AG08396 (cell line): ENCODE measurements at regions not wholly inside any gene's neighbourhood (a gene's known extent, or its start where the extent isn't known, plus 50 kb on each side); places are given as distances from the start of the nearest gene placed in this dataset.

Experiments
- DNase-seq: peaks from one replicate; pipeline ENCODE4 v3.0.0; 2012; ENCODE audit warnings: low spot score, mixed read lengths

DNA sequence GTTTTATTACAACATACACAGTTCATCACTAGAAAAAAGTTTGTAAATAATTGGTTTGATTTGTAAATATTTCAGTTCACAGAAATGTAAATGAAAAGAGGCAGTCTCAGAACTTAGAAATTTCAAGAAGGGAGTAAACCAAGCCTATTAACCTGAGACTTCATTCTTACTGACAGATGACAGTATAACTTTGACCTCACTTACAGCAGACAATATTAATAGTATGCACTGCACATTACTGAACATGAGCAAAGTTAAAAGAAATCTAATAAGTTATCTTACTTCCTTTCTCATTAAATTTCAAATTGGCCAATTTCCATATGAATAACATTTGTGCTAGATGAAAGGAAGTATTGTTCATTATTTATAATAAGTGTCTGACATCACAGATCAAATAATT is 235.8 kb downstream of the SLC6A15 start:
- no peak for DNase-seq

DNA sequence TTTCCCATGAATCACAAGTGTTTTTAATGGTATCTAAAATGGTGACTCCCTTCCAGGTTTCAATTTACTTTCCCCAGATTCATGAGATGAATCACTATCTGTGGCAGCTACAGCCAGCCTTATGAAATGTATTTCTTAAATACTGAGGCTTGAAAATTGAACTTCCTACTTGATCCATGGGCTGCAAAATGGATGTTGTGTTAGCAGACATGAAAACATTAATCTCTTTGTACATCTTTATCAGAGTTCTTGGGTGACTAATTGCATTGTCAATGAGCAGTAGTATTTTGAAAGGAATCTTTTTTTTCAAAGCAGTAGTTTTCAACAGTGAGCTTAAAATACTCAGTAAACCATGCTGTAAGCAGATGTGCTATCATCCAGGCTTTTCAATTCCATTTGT is 250.8 kb downstream of the SLC6A15 start:
- DNase-seq, result no peak

DNA sequence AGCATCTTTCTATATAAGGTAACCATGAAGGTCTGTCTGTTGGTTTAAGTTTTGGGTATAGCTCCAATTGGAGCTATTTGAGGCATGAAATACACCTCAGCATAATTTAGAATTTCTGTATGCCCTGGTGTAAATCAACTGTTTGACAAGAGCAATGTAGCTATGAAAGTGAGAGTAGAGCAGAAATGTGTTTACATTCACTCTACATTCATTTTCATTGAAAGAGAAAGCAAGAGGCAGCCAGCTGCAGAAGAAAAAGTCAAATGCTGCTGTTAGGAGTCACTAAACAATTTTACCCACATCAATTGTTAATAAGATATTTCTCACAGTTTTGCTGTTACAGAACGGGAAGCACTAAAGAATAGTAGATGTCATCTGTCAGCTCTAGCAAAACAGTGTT is 252.5 kb downstream of the SLC6A15 start:
- DNase-seq, result no peak

DNA sequence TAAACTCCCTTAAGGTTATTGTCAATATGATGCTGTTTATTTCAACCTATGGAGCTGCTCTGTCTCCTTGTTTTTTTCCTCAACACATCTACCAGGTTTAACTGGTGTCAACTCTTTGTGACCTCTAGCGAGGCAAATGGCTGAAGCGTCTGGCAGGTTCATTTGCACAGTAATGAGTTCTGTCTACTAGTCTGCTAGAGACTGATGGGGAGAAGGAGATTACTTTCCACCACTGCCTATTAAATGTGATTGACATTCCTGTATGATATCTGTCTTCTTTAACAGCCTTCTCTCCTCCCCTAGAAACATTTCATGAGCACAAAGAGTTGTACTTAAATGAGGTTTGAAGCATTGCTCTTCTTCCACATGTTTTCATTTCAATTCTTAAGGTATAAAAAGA is 253.7 kb downstream of the SLC6A15 start:
- no peak for DNase-seq

DNA sequence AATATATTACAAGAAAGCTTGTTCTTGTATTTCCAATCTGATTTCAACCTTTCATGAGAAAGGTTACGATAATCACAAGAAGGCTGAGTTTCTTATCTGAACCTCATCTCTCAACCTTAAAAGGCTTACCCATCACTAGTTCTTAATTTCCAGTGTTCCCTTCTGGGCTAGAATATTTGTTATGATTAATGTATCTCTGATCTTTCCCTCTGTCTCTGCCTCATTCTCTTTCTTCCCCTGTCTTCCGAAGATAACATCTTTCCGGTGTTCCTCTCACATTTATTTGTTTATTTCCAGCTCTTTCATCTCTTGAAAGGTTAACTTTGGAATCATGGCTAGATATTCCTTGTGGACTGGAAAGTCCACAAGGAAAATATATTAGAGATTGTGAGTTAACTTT is 255.9 kb downstream of the SLC6A15 start:
- DNase-seq, result no peak

DNA sequence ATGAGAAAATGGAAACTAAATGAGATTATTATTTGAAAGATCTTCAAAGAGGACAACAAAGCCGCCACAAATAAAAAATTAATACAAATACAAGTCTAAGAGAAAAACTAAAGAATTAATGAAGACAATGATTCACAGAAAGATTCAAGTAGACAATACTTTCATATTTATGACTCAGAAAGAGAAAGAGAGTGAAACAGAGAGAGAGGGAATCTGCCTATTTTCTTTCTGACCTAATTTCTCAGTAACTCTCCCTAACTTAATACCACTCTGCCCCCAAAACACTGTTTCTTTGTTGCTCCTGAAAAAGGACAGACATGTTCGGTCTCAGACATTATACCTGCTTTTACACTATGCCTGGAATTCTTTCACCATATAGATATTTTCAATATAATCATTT is 259.1 kb downstream of the SLC6A15 start:
- DNase-seq, result no peak

DNA sequence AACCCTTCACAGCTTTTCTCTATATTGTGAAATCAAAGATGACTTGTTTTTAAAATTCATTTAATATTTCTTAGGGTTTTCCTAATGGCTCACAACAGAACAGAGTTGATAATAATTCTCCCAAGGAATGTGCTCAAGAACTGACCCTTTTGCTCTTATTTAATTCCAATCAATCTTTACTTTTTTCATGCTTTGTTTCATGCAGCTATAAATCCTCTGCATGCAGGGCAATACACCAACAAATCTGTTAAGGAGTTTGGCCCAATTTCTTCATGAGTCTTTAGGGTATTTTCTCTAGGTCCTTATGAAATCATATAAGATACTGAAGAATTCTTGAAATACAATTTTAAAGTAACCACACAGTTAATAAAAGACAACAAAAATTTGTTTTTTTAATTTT is 264.2 kb downstream of the SLC6A15 start:
- no peak for DNase-seq

DNA sequence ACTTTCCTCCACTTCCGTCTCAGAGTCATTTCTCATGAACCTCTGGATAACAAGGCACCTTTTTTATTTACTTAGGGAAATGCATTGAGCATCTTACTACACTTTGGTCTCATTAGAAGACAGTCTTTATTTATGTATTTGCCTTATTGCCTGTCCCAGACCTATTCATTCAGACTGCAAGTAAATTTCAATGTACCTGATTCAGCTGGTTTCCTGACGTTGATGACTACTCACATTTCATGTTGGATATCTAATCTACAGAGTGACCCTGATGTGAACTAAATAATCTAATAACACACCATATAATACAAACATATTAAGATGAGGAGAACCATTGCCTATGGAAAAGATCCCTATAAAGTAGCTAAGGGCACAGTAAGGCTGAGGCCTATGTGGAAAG is 267.7 kb downstream of the SLC6A15 start:
- no peak for DNase-seq

DNA sequence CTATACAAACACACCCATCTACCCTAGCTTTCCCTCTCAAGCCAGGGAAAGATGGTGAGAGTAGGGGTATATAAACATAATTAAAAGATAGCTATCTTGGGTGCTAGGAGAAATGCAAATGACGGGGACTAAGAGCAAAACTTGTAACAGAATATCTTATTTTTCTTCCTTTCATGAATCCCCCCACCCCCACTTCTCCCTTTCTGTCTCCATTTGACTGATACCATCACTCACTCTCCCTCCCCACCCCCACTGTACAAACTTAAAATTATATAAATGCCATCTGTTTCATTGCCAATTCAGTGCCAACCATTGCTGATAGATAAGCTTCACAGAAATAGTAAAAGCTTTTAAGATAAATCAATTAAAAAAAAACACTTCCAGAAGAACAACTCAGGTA is 268.6 kb downstream of the SLC6A15 start:
- no peak for DNase-seq

DNA sequence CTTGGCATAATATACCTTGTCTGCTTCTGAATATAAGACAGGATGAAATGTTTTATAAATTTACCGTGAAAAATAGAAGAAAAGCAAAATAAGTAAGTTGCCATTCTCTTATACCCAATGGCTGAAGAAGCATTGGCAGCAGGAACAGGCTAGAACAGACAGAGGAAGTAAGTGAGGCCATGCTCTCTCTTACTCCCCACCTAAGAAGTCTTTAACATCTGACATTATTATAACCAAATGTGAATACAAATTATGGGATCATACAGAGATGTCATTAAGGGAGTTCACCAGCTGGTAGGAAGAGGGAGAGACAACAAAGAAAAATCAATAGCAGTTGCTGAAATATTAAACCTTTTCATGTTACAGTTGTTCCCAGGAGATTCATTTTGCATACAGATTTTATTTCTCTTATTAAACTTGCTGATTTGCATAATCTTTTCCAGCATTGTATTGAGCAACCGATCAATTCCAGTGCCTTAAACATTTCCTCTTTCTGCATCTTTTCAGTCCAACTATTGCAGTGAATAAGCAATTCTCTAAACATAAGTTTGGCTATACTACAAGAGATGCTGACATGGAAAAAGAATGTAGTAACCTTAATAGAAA is 270.6 kb downstream of the SLC6A15 start:
- no peak for DNase-seq

DNA sequence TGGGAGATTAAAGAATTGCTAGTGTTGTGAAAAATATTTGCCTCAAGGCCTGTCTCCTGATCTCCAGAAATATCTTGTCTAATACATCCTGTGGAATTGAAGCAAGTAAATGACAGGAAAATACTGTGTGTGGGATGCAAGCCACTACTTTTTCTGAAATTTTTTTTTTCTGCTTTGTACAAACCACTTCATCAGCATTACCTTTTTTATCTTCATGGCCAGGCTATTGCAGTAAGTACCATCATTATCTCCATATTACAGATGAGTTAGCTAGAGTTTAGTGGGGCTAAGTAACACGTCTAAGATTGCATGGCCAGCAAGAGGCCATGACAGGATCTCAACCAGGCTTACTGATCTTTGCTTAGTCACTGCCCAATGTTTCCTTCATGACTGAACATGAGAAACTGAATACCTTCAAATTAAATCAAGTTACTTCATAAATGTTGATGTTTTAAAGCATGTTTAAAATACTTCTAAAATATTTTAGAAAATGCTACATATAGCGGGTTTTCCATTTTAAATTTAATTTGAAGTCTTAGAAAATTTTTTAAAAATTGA is 273.7 kb downstream of the SLC6A15 start:
- DNase-seq, result no peak

DNA sequence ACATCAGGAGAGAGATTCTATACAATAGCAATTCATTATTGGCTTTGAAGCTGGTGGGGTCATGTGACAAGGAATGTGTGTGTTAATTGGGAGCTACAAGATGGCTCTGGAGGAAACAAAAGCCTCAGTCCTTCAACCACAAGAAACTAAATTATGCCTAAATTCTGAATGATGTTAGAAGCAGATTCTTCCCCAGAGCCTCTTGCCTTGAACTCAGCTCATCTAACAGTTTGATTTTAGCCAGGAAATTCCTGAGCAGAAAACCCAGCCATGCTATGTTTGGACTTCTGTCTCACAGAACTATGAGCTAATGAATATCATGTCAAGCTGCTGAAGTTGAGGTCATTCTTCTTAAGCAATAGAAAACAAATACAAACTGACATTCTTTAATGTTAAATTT is 274.7 kb downstream of the SLC6A15 start:
- DNase-seq, result no peak

DNA sequence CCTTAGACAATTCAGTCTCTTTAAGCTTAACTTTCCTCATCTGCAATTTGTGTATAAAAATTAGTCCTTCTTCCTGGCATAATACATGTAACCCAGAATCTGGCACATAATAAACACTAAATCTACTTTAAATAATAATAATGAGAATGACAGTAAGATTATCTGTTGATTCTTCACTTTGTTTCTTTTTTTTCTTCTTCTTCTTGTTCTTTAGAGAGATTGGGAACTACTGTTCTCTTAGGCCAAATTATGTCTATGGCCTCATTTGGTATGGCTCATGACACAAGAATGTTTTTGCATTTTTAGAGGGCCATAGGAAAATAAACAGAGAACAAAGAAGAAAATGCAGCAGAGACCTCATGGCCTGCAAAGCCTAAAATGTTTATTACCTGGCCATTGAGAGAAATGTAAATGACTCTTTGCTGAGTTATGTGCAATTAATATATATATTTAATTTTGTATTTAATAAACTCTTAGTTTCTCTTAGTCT is 275.8 kb downstream of the SLC6A15 start:
- DNase-seq, result no peak

DNA sequence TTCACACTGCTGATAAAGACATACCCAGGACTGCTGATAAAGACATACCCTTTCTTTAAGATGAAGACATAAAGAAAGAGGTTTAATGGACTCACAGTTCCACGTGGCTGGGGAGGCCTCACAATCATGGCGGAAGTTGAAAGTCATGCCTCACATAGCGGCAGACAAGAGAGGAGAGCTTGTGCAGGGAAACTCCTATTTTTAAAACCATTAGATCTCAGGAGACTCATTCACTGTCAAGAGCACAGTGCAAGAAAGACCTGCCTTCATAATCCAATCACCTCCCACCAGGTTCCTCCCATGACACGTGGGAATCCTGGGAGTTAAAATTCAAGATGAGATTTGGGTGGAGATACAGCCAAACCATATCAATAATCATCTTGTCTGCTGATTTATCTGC is 278.1 kb downstream of the SLC6A15 start:
- DNase-seq, result no peak

DNA sequence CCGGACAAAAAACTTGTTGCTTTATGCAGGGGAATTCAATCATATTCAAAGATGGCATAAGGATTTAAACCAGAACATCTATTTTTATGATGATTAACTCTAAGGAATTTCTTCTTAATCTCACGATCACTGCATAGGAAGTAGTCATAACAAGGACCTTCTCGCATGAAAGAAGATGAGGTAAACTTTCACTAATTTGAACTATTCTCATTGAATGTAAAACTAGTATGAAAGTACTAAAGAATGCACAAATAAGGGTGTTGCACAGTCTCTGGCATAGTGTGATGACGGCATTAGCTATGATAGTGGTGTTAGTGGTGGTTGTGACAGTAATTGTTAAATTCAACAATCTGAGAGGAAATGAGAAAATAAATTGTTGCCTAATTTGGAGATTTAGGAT is 280.0 kb downstream of the SLC6A15 start:
- DNase-seq, result no peak

DNA sequence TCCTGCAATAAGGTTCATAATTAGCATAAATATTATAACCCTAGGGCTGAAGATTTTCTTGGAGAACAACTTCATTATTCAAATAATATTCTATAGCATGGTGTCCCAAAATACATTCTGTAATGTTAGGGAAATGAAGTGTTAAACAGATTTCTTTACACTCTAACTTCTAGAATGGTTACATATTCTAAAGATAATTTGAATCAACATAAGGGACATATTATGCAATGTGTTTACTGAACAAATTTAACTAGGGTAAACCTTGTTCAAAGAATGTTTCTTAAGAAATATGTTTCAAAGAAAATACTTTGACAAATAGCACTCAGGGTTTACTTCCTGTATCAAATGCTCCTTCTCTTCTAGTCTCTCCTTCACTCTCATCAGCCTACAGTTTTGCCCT is 281.6 kb downstream of the SLC6A15 start:
- DNase-seq, result no peak

DNA sequence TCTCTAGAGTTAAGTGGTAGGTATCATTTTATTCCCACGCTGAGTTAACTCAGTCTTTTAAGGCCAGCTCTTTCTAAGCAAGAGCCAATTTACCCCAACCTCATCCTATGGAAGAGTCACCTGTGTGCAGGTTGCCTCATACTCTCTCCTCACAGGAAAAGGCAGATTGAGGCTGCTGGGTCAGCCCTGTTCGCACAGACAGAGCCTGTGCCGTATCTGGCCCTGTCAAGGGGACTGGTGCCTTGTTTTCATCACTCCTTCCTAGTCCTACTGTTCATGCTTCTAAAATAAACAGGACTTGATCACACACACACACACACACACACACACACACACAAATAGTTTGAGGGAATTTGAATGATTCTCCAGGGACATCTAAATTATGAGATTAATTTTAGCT is 285.0 kb downstream of the SLC6A15 start:
- DNase-seq, result no peak

DNA sequence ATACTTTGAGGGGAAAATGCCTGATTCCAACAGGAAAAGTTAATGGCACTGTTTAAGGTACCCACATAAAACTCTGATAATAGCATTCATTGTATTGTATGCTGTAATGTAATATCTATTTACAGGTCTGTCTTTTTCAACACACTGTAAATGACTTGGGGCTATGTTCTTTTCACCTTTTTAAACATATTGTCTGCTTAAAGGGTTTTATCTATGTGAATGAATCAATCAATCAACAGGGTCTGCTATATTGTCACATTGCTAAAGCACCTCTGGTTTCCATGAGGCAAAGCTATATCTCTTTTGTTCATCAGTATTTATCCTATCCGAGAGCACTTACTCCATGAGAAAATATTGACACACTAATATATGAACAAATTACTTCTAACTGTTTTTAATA is 288.0 kb downstream of the SLC6A15 start:
- no peak for DNase-seq

DNA sequence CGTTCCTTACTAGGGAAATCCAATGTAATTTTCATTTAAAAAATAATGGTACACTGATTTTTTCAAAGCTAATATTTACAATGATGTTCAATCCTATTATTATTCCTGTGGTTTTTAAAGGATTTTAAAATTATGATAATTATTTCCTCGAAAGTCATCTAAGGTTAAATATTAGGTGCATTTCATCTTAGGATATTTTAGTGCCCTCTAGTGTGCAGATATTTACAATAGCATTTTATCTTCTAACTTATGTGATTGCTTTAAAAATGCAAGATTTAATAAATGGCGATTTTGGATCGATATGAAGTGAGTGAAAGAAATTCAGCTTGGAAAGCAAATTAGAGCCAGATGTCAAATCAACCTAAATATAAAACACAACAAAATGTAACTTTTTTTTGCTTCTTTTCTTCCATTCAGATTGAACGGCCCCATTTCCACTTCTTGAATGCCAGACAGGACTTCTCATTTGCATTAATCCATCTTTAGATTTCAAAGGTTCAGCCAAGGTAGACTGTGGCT is 293.5 kb downstream of the SLC6A15 start:
- DNase-seq, result no peak

DNA sequence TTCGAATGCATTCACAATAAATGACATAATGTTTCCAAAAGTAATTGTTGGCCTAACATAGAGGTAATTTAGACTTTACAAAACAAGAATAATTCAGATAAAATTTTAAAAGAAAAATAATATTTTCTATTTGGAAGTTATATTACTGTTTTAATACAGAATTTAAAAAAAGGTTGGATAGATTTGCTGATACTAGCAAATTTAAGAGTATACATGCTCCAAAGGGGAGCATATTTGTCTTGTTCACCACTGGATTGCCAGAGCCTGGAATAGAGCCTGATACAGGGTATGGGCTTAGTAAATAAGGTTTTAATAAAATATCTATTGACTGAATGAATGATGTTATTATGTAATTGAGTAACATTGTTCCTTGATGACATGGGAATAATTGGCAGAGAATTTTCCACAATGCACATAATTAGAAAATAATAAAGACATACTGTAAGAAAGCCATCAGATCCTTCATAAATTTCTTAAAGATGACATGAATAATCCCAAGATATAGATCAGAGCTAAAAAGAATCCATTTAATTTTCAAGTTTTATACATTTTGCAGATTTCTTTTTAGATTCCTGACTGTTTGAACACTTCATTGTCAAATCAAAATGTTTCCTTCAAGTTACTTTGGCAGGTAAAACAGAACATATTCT is 305.3 kb downstream of the SLC6A15 start:
- no peak for DNase-seq

DNA sequence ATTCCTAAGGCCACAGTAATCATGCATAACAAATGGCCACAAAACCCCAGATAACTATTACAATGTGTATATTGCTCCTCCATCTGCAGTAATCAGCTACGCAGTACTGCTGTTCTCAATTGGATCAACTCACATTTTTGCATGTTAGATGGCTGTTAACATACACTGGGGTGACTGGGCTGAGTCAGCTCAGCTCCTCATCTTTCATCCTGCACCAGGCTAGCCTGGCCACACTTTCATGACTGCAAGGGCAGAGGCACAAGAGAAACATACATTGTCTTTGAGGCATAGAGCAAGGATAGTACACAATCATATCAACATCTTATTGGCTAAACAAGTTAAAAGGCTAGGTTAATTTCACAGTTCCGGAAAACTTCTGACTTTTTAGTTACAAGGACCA is 306.6 kb downstream of the SLC6A15 start:
- no peak for DNase-seq

DNA sequence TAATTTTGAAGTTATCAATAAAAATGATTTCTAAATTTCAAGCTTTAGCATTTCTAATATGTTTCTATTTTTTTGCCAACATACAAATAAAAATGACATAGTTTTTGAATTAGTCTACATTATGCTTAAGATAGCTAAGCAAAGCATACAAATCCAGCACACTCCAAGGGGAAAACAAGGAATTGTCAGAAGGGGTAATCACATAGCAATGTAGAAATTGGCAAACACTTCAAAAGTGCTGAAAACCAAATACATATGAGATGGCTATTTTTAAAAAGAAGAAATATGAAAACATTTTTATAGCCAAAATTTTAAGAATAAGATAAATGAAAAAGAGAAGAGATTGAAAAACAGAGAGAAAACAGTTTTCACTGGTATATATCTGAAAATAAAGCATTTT is 308.0 kb downstream of the SLC6A15 start:
- DNase-seq, result no peak

DNA sequence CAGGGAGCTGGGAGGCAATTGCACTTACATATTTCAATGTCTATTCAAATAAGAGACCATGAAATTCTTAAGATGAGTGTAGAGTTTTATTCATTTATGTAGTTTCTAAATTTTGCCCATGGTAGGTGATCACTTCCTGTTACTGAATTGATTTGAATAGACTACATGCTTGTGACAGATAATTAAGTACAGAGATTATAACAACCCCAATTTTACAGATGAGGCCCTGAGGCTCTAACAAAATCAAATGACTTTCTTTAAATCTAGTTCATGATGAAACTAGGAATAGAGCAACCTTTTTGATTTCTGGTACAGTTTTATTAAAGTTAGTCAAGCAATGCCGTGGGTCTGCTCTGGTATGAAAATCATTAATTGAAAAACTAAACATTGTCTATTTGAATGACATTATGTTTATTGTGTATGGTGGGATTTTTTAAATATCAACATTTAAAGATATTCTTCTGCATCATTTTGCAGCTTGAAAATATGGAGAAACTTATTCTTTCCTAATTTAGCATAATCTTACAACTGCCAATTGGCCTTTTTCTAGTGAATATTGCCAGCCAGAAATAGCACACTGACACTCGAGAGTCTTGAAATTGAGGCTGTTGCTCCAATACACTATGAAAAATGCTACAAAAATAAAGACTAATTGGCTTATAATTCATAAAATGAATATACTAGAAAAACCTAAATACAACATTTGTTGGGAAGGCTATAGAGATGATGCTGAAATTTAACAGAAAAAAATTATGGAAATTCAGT is 308.9 kb downstream of the SLC6A15 start:
- DNase-seq, result no peak
